Lower leg skin (tissue), 4 donors: ENCODE measurements at regions not wholly inside any gene's neighbourhood (a gene's known extent, or its start where the extent isn't known, plus 50 kb on each side); places are given as distances from the start of the nearest gene placed in this dataset.

Experiments
- DNase-seq, 2 donors: peaks; one replicate each; pipeline ENCODE4 v3.0.0-alpha.2; 2019; ENCODE audit warnings: low spot score in 2 of 2
- H3K4me3 ChIP-seq: fragments of 200-600 bp; sonication (generic); 2 replicates; pipeline ENCODE4 v1.5.1; 2017; ENCODE audit warnings: mild to moderate bottlenecking, low read depth; ENCODE audit not compliant: poor library complexity, severe bottlenecking
- POLR2A ChIP-seq, 2 donors: fragments of 450-650 bp; IDR thresholded peaks; one replicate each; pipeline ENCODE4 v1.6.1; 2016 to 2017; ENCODE audit warnings: antibody characterized with exemption in 2 of 2, mild to moderate bottlenecking in 1 of 2, moderate library complexity in 1 of 2
- WGBS, 2 donors: methylation state at CpG; one replicate each; pipeline ENCODE4 v1.1.5; 2018; 5-methylcytosine and 5-hydroxymethylcytosine counted together
- intact Hi-C: fragments of 100-400 bp; cut with DNase I; formaldehyde crosslinking; loops from one replicate; pipeline ENCODE4 v1.15.0; 2023; ENCODE audit warnings: low total_unique reads
- TF ChIP-seq, protein P1 (sequence below), 3 donors: fragments of 450-650 bp; IDR thresholded peaks; one replicate each; pipeline ENCODE4 v1.5.1; 2016; ENCODE audit warnings: antibody characterized with exemption in 3 of 3, mild to moderate bottlenecking in 3 of 3, moderate library complexity in 2 of 3

DNA sequence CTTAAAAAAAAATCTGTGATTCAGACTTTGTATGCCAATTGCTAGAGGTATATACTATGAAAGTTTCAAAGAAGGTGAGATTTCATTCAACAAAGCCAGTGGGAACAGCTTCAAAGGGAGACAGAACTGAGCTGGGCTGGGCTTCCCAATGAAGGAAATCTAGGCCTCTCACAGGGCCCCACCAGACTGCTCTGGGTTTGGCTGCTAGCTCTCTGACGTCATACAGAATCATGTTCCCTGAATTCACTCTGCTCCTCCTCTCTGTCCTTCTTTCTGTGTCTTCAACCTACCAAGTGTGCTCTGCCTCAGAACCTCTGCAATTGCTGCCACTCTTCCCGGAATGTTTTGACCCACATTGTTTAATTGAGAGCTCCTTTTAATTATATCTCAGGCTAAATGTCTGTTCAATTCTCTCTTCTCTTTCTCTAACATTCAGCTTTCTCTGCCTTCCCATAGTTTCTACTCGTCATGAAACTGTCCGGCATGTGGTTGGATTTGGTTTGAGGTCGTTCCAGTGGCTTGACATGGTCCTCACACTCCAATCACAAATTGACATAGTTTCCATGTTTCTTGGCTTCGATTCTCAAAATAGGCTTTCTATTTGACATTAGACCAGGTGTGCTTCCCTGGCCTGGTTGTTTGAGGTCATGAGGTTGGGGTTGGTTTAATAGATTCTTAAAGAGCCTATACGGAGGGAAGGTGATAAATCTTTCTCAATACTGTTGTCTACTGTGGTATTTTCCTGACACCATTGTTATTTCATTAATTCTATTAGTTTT, 282.1 kb upstream of the EMCN start:
- no peak overlapping the region for H3K4me3 ChIP-seq
- intact Hi-C loops: no loop called here
- TF ChIP-seq, protein P1, sequence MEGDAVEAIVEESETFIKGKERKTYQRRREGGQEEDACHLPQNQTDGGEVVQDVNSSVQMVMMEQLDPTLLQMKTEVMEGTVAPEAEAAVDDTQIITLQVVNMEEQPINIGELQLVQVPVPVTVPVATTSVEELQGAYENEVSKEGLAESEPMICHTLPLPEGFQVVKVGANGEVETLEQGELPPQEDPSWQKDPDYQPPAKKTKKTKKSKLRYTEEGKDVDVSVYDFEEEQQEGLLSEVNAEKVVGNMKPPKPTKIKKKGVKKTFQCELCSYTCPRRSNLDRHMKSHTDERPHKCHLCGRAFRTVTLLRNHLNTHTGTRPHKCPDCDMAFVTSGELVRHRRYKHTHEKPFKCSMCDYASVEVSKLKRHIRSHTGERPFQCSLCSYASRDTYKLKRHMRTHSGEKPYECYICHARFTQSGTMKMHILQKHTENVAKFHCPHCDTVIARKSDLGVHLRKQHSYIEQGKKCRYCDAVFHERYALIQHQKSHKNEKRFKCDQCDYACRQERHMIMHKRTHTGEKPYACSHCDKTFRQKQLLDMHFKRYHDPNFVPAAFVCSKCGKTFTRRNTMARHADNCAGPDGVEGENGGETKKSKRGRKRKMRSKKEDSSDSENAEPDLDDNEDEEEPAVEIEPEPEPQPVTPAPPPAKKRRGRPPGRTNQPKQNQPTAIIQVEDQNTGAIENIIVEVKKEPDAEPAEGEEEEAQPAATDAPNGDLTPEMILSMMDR (IDR thresholded peaks at IDR 0.05): no peak
- no peak for TF ChIP-seq POLR2A (IDR thresholded peaks at IDR 0.05)
- 77 to 81% methylated on average over 7 of the region's 7 CpGs for WGBS, 2 donors
- DNase-seq: no peak

DNA sequence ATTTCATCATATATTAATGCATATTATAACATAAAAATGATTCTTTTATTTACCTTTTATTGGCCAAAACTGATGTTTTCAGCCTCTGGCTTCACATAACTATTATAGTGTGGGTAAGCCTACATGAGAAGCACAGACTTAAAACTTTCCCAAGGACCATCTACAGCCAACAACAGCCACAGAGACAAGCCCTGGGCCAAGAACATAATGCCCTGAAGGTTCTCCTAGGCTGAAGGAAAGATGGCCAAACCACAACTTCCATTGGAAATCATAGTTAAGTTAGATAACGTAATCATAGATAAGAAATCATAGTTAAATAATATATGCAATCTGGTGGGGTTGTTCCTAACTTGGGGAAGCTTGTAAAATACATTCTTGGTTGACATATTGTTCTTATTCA, 280.0 kb upstream of the EMCN start:
- 0 to 32% methylated on average over 1 of the region's 1 CpG for WGBS, 2 donors
- TF ChIP-seq, protein P1 (IDR thresholded peaks at IDR 0.05): no peak
- TF ChIP-seq POLR2A (IDR thresholded peaks at IDR 0.05): no peak
- DNase-seq: no peak
- no peak overlapping the region for H3K4me3 ChIP-seq
- intact Hi-C loops: no loop called here

DNA sequence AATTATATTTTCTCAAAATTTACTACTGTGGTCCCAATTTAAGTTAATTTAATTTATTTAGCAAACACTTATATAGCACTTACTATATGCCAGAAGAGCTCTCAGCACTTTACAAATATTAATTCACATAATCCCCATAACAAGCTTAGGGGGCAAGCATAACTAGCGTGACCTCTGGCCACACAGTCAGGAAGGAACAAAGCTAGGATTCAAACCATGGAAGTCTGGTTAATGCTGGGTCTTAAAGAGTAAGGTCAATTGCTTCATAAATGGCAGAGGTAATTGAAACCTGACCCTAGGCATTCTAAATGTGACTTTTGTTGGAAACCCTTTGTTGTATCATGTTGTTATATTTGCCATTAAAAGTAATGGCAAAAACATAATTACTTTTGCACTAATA, 279.5 kb upstream of the EMCN start:
- intact Hi-C loops: no loop called here

DNA sequence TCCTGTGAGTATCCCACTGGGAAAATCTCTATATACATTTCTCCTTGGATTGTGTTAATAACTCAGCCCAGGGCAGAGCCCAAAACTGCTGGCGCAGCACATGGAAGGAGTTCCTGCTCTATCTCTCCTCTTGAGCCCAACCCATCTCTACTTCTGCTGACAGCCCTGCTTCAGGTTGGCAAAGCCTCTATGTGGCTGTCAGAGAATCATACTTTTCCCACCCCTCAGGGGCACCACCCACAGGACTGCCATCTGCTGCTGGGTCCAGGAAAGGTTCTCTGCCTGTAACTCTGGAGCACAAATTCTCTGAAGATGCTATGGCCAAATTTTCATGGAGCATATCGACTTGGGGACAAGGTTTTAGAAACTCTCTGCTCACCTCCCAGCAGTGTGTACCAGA, 278.5 kb upstream of the EMCN start:
- intact Hi-C loops: no loop called here
- 59 to 60% methylated on average over 2 of the region's 2 CpGs for WGBS, 2 donors
- TF ChIP-seq, protein P1 (IDR thresholded peaks at IDR 0.05): no peak
- TF ChIP-seq POLR2A (IDR thresholded peaks at IDR 0.05): no peak

More for the DNA sequence above, 279.5 kb upstream of the EMCN start:
- WGBS, 2 donors: 100% methylated on average over 1 of the region's 1 CpG
- no peak for DNase-seq
- TF ChIP-seq, protein P1 (IDR thresholded peaks at IDR 0.05): no peak
- TF ChIP-seq POLR2A (IDR thresholded peaks at IDR 0.05): no peak
- no peak overlapping the region for H3K4me3 ChIP-seq

DNA sequence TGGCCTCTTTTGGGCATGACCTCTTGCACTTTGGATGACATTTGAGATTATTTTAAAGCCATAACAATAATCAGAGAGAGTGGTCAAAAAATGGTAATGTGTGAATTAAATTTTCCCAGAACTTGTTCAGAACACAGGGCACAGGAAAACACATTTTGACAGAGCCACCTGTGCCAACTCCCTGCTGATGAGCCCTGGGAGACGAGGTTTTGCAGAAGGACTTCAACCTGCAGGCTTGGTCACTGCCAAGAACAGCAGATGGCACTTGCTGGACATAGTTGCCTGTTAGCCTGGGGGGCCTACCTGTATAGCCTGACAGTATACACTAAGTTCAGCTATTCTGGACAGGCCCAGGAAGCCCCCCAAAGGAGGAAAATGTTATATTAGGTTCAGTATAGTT, 277.8 kb upstream of the EMCN start:
- no peak overlapping the region for H3K4me3 ChIP-seq
- DNase-seq: no peak
- intact Hi-C loops: no loop called here
- TF ChIP-seq, protein P1 (IDR thresholded peaks at IDR 0.05): no peak
- no peak for TF ChIP-seq POLR2A (IDR thresholded peaks at IDR 0.05)
- WGBS, 2 donors: 60 to 65% methylated on average over 1 of the region's 1 CpG

More for the DNA sequence above, 278.5 kb upstream of the EMCN start:
- DNase-seq: no peak
- H3K4me3 ChIP-seq: no peak overlapping the region
